ENCODE measurements at regions not wholly inside any gene's neighbourhood (a gene's known extent, or its start where the extent isn't known, plus 50 kb on each side); places are given as distances from the start of the nearest gene placed in this dataset.

- no CpG with 5 or more reads among the region's 3 CpGs for WGBS, 2 experiments (ENCODE audit: extremely low coverage in 2 of 2, insufficient read length in 1 of 2)
- BruUV-seq (replicated peaks) = no TSS peak
- Histone ChIP-seq H3K9ac (ENCODE audit: low read depth, low read length) (no peak overlapping the region), H3K4me3 (ENCODE audit: insufficient read depth, low read depth, low read length) (no peak overlapping the region), H3K4ac (ENCODE audit: low read depth, low read length) (no peak overlapping the region), H2BK5ac (ENCODE audit: low read depth, low read length, poor library complexity, severe bottlenecking) (no peak overlapping the region), H2BK120ac (ENCODE audit: low read depth, low read length) (no peak overlapping the region), H3K27ac (ENCODE audit: insufficient read depth, low read length) (no peak overlapping the region), H2AK9ac (replicated peaks; ENCODE audit: low read depth, low read length, poor library complexity) (no peak overlapping the region), H3K9me1 (ENCODE audit: insufficient read depth, low read length) (no peaks in the 10 kb centered on the region), H4K91ac (ENCODE audit: insufficient read depth, low read depth, low read length) (no peak overlapping the region), H2AK5ac (ENCODE audit: low read depth, low read length) (no peak overlapping the region), H3K18ac (ENCODE audit: low read depth, low read length) (no peak overlapping the region), H3K4me2 (ENCODE audit: low read depth, low read length) (no peak overlapping the region), H3K23ac (ENCODE audit: low read depth, low read length) (no peak overlapping the region), H2AFZ (replicated peaks; ENCODE audit: low read length, poor library complexity) (no peak overlapping the region), H4K8ac (ENCODE audit: low read depth in 2 of 2, low read length in 2 of 2) (no peak overlapping the region), H4K5ac (ENCODE audit: low read depth, low read length) (no peak overlapping the region), H3K9me3 (ENCODE audit: control insufficient read depth, insufficient read depth, low read length) (no peaks in the 10 kb centered on the region), H3K79me1 (ENCODE audit: low read depth in 1 of 2, low read length in 2 of 2) (no peaks in the 10 kb centered on the region), H3K14ac (replicated peaks; ENCODE audit: low read depth, low read length) (no peak overlapping the region), H3K4me1 (ENCODE audit: control insufficient read depth, insufficient read depth, low read length) (no peaks in the 10 kb centered on the region), H3K56ac (ENCODE audit: extremely low read depth, insufficient read depth, low read length) (no peak overlapping the region), H2BK15ac (ENCODE audit: low read depth, low read length) (no peak overlapping the region), H3K36me3 (ENCODE audit: control insufficient read depth, insufficient read depth, low read length) (no peaks in the 10 kb centered on the region), H4K20me1 (ENCODE audit: insufficient read depth, low read length) (no peaks in the 10 kb centered on the region), H2BK20ac (ENCODE audit: low read depth, low read length) (no peak overlapping the region), H3K27me3 (ENCODE audit: control insufficient read depth, insufficient read depth, low read length) (no peaks in the 10 kb centered on the region)
- intact Hi-C loops (cut with micrococcal nuclease) (no loop called here), in situ Hi-C loops (cut with MboI; ENCODE audit: low sequenced_read_pairs) (no loop called here), dilution Hi-C loops (cut with HindIII; ENCODE audit: low sequenced_read_pairs, unreplicated experiment) (no loop called here)
- CTCF ChIA-PET = no interaction called here
- POLR2A ChIA-PET (ENCODE audit: unreplicated experiment) = no interaction called here
- ATAC-seq (ENCODE audit: low read depth) (no peak), DNase-seq (peak; percentile 44)
- TF ChIP-seq RCOR1 (IDR thresholded peaks at IDR 0.05; ENCODE audit: insufficient replicate concordance, low read length) (no peak), FOS (IDR thresholded peaks at IDR 0.05; ENCODE audit: low read depth, low read length) (no peak), MAZ (IDR thresholded peaks at IDR 0.05; ENCODE audit: borderline replicate concordance, low read depth, low read length) (no peak), NFE2L2 (IDR thresholded peaks at IDR 0.05; ENCODE audit: low read depth, low read length) (no peak), CTCF (conservative IDR thresholded peaks at IDR 0.05; ENCODE audit: low read depth, low read length) (no peak), ELK1 (IDR thresholded peaks at IDR 0.05; ENCODE audit: borderline replicate concordance, low read depth, low read length) (no peak), MAFK (IDR thresholded peaks at IDR 0.05; ENCODE audit: low read depth, low read length) (no peak), POLR2A (IDR thresholded peaks at IDR 0.05; ENCODE audit: low read depth, low read length) (no peak), MXI1 (IDR thresholded peaks at IDR 0.05; ENCODE audit: borderline replicate concordance, low read depth, low read length) (no peak), USF2 (IDR thresholded peaks at IDR 0.05; ENCODE audit: low read depth, low read length) (no peak), CEBPB (IDR thresholded peaks at IDR 0.05; ENCODE audit: low read depth, low read length) (no peak), CHD1 (IDR thresholded peaks at IDR 0.05; ENCODE audit: low read depth, low read length) (no peak), RAD21 (IDR thresholded peaks at IDR 0.05; ENCODE audit: low read length) (no peak), SMC3 (IDR thresholded peaks at IDR 0.05; ENCODE audit: low read depth, low read length) (no peak), BHLHE40 (IDR thresholded peaks at IDR 0.05; ENCODE audit: low read depth, low read length) (no peak), RFX5 (IDR thresholded peaks at IDR 0.05; ENCODE audit: low read depth, low read length) (no peak)
Measured at GRCh38 chr3:150158943-150159625, 188.4 kb upstream of the PFN2 start.

Measured in IMR-90 (cell line).